GM19397 (cell line): ENCODE measurements at regions not wholly inside any gene's neighbourhood (a gene's known extent, or its start where the extent isn't known, plus 50 kb on each side); places are given as distances from the start of the nearest gene placed in this dataset.
"Not testable (repeated sequence)": the region's sequence is repeated elsewhere in the genome, so short reads cannot be mapped to it uniquely, and the experiment has no call there.

Experiments
- ATAC-seq: cut with Tn5 transposase; IDR thresholded peaks from one replicate; pipeline ENCODE4 v1.9.1; 2021; ENCODE audit warnings: mild to moderate bottlenecking, moderate library complexity; ENCODE audit not compliant: unreplicated experiment

DNA sequence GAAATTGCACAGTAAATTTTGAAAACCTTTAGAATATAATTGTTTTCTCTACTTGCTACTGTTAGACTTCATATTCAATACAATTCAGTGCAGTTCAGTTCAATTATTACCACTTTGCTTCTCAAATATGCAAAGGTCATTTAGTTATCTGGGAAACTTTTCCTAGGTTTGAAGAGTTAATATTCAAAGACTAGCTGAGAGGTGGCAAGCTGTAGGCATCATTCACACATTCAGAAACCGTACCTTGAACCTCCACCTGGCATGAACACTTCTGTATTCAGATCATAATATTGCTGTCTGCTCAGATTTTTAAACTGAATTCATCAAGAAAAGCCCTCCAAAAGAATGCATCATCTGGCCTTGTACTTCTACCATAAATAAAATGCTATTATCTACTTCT, 162.1 kb upstream of the PCSK5 start:
- ATAC-seq: no peak

DNA sequence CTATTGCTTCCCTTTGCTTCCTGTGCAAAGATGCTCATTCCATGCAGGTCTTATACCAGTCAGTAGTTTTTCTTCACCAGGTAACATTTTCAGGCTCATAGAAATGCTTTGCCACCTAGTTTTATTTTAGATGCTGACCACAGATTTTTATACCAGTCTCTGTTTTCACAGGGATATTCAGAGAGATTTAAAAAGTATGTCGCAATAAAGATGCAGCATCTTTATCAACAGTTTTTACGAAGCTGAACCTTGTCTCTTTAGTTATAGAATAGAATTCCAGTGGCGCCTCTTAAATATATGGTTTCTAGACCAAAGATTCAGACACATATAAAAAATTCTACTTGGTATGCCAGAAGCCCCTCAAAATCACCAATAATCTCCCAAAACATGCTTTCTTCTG, 155.7 kb upstream of the PCSK5 start:
- ATAC-seq: no peak

DNA sequence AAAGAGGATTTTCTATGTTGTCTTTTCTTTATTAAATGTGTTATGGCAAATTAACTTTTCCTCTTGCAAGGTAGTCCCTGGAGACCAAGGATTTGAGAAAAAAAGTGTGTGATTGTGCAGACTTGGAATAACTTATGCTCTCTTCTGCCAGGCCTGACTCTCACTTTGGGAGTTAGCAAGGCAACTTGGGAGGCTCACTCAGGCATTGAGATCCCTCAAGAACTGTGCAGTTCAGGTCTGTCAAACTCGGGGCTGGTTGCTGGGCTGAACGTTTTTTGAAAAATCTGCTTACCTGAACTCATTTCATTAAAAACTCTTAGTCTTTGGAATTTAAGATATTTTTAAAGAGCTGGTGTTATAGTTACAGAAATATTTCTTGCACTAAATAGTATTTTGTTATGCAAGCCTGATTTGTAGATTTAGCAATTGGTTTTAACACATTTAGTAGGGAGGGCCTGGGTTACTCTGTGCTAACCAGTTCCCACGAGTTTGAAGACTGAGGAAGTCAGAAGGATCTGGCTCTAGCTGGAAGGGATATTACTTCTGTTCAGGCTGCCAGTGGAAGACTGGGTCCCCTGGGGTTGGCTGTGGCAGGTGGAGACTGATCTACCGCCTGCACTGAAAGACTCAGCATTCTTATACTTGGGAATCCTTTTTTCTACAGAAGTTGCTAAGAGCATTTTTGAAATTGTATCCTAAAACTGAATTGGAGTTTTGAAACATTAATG, 150.4 kb upstream of the PCSK5 start:
- ATAC-seq: no peak

DNA sequence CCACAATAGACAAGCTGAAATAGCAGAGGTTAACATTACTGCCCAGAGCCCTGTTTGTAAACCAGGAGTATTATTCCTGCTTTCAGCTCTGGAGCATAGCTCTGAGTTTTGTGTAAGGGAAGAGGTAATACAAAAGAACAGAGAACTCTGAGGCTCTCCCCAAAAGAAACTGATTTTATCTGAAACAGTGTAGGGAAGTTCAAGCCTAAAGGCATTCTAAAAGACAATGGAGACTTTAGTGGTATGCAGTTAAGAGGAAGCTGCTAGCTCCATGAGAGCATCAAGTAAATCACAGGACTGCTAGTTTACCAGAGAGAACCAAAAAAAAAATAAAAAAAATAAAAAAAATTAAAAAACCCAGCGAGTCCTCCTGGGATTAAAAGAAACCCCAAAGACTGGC, 146.6 kb upstream of the PCSK5 start:
- ATAC-seq: no peak

DNA sequence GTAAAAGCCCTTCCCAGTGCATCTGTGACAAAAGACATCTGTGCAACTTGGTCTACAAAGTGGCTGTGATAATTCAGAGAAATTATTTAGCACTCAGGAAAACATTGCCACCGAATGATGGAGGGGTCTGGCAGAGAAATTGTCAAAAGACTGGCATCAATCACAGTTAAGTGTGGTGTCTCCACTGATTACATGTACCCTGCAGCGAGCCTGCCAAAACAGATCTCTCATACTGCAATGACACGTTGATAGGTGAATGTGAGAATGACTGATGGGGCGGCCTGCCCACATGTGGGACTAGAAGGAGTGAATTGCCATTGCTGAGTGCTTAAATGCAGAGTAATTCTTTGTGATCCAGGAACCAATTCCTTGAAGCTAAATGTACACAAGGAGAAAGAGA, 136.4 kb upstream of the PCSK5 start:
- no peak for ATAC-seq

DNA sequence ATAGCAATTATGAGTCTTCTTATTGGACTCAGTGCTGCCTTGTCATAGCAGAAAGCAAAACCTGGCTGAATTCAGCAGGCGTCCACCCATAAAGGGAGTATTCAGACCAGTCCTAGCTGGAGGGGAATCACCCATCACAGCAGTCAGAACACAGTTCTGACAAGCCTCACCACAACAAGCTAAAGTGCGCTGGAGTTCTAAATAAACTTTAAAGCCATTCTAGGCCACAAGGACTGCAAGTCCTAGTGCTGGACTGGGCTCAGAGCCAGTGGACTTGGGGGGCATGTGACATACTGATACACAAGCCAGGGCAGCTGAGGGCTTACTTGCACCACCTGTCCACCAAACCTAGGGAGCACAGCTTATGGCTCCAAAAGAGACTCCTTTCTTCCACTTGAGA, 115.3 kb upstream of the PCSK5 start:
- no peak for ATAC-seq

DNA sequence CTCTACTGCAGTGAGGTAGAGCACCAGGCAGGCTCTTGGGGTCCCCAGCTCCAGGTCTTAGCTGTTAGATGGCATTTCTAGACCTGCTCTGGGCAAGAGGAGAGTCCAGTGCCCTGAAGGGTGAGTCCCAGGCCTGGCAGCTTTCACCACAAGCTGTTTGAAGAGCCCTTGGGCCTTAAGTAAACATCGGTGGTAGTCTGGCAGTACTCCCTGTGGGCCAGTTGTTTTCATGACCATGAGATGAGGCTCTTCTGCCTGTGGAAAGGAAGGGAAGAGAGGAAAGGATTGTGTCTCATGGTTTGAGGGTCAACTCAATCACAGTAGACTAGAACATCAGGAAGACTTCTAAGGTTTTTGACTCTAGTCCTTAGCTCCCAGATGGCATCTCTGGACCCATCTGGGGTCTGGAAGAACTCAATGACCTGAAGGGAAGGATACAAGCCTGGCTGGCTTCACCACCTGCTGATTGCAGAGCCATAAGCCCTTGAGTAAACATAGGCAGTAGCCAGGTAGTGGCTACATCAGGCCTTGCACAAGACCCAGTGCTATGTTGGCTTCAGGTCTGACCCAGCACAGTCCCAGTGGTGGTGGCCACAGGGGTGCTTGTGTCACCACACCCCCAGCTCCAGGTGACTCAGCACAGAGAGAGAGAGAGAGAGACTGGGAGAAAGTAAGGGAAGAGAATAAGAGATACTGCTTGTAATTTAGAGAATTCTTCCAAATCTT, 114.3 kb upstream of the PCSK5 start:
- ATAC-seq: no peak

DNA sequence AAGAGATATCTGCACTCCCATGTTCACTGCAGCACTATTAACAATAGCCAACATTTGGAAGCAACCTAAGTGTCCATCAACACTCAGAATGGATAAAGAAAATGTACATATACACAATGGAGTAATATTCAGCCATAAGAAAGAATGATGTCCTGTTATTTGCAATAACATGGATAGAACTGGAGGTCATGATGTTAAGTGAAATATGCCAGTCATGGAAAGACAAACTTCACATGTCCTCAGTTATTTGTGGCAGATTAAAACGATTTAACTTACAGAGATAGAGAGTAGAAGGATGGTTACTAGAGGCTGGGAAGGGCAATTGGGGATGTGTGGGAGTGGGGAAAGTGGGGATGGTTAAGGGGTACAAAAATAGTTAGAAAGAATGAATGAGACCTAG, 110.3 kb upstream of the PCSK5 start:
- no peak for ATAC-seq

DNA sequence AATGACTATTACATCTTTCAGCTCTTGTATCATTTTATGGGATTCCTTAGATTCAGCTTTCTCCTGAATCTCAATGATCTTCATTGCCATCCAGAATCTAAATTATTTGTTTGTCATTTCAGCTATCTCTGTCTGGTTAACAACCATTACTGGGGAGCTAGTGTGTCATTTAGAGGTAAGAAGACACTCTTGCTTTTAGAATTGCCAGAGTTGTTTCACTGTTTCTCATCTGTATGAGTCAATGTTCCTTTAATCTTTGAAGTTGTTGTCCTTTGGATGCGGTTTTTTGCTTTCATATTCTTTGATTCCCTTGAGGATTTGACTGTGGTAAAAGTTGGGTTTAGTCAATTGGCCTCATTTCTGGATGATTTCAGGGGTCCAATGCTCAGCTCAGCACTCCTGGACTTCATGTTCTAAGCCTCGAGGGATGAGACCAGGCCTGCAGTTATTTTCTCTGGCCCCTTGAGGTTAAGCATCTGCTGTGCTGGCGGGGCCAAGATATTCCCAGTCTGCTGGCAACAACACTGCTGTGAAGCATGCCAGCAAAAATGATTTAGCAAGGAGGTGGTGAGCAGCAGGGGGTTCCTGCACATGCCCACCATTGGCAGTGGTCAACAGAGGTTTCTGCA, 102.4 kb upstream of the PCSK5 start:
- no peak for ATAC-seq

DNA sequence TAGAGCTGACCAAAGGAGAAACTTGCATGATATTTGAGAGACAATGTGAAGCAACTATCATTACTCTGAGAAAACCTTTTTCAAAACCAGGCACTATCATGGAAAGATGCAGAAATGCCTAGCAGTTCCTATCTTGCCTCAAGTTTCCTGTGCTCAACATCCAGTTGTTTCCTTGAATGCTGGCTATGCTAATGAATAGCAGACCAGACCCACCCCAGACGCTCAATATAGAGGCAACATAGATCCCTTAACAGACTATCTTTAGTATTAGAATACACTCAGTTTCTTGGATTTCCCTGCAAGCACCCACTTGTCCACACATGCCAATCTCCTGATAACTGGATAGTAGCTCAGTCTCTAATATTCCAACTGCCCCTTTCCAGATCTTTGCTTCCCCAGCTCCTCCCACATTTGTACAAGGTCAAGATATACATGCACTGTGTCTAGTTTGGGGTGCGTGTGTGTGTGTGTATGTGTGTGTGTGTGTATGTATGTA, 93.3 kb upstream of the PCSK5 start:
- no peak for ATAC-seq

DNA sequence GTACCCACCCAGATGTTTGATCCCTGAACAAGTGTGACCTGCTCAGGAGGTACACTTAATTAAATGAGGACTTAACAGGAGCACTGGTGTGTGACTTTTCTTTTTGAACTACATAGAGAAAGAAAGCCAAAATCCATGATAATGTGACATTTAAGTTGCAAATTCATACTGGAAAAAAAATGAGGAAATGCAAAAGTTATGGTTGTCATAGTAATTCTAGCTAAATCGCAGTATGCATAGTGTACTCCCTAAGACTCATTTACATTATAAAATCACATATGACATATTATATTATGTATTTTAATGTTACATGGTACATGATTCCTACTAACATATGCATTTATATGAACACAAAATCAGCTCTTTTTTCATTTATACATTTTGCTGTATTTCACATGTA, 92.0 kb upstream of the PCSK5 start:
- no peak for ATAC-seq

DNA sequence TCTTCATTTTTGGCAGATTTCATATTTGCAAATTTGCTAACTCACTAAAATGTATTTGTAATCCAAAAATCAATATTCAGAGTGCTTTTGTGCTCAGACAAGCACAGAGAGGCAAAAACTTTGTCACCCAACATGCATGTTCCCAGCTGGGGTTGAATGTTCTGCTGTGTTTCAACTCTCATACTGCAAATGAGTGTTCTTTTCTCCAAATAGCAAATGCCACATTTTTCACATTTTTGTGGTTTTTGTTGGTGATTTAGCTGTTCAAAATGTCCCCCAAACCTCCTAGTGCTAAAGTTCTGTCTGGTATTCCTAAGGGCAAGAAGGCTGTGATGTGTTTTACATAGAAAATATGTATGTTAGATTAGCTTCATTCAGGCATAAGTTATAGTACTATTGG, 87.3 kb upstream of the PCSK5 start:
- no peak for ATAC-seq

DNA sequence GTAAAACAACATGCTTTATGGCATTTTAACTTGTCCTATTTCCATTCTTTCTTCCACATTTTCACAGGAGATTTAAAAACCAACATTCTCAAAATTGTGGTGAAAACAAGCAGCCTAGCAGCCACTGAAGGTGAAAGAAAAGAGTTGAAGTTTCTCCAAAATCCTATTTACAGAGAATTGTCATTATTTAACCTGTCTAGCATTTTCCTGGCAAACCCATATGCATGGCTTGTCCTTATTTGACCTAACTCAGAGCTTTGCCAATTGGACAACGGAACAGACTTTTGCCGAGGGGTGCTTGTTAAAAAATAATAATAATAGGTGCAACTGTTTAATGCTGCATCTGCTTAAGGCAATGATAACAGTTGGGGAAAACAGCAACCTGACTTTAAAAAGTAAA, 80.4 kb upstream of the PCSK5 start:
- no peak for ATAC-seq

DNA sequence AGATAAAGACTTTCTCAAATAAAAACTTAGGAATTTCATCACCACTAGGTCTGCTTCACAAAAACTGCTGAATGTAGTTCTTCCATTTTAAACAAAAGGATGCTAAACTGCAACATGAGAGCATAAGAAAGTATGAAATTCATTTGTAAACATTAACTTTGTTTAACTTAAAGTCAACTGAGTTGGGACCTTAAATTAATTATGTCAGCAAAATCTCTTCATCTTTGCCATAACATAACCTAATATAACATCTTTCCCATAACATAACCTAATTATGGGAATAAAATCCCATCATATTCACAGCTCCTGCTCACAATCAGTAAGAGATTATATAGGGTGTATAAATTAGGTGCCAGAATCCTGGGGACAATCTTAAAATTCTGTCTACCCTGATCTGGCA, 78.8 kb upstream of the PCSK5 start:
- ATAC-seq: no peak

DNA sequence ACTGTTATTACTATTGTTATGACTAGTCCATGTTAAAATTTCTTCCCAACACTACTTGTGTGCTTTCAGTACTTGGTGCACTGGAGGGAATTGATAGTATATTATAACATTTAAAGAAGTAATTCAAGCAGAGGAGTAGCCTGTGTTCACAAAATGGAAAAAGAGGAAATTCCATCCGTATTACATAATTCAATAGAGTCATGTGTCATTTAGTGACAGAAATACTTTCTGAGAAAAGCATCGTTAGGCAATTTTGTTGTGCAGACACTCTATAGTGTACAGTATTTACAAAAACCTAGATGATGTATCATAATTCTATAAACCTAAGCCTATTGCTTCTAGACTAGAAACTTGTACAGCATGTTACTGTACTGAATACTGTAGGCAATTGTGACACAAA, 78.3 kb upstream of the PCSK5 start:
- ATAC-seq: no peak

DNA sequence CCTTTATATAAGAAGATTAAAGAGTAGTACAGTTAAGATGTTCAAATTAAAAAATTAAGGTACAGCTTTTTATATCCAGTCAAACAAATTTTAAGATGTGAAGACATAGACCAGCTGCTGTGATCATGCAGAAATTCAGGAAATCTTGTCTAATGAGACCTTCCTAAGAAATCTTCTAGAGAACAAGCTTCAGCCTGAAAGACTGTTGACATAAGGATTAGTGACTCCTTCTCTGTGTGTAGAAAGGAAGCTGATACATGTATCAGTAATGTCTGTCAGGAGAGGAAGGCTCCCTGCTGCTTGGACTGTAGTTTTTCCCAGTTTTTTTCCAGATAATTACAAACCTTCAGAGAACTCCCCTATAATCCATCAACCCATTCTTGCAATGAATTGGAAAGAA, 75.8 kb upstream of the PCSK5 start:
- ATAC-seq: no peak

DNA sequence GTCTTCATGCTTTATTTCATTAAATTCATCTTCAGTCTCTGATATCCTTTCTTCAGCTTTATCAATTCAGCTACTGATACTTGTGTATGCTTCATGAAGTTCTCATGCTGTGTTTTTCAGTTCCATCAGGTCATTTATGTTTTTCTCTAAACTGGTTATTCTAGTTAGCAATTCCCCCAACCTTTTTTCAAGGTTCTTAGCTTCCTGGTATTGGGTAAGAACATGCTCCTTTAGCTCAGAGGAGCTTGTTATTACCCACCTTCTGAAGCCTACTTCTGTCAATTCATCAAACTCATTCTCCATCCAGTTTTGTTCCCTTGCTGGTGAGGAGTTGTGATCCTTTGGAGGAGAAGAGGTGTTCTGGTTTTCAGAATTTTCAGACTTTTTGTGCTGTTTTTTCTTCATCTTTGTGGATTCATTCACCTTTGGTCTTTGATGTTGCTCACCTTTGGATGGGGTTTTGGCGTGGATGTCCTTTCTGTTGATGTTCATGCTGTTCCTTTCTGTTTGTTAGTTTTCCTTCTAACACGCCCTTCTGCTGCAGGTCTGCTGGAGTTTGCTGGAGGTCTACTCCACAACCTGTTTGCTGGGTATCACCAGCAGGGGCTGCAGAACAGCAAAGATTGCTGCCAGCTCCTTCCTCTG, 69.9 kb upstream of the PCSK5 start:
- ATAC-seq: not testable (repeated sequence)

DNA sequence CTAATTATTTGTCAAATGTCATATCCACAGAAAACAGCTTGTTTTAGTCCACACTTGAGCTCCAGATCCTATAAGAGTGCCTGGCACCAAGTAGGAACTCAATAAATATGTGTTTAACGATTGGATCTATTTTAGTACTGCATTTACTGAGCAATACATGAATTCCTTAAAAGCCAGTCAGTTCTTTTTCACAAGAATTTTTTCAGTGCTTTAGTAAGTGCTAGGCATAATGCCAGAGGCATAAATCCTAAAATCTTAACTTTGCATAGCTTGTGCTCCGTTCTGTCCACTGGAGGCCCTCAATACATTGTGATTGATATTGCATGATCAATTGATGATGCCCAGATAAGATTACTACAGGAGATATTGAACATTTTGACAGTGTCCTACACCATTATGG, 67.3 kb upstream of the PCSK5 start:
- no peak for ATAC-seq

DNA sequence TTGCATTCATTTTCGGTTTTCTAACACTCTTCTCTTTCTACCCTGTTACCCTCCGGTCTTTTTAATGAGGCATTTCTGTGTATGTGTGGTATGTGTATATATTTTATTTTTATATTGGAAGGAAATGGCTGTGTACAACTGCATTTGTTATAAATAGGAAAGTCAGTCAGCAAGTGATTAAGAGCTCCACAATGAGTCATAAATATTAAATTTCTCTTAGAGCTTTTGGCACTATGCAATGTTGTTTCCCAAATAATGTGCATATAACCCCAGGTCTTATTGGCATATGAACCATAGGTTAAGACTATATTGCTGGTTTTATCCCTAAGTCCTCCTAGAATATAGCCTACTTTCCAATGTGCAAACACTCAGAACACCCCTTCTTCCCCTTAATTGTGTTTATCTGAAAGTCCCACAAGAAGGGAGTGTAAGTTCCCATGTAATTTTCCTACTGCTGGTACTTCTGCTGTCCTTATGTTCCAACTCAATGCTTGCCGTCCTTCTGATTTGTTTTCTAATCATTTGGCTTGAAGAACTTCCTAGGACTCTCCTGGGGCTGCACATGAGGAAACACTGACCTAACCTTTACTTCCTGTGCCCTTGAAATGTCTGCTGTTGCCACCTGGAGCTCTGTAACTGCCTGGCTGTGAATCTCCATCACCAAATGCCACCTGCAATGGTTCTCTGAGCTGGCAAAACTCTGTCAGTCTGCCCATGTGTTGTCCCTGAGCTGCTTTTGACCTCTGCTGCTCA, 65.5 kb upstream of the PCSK5 start:
- no peak for ATAC-seq

DNA sequence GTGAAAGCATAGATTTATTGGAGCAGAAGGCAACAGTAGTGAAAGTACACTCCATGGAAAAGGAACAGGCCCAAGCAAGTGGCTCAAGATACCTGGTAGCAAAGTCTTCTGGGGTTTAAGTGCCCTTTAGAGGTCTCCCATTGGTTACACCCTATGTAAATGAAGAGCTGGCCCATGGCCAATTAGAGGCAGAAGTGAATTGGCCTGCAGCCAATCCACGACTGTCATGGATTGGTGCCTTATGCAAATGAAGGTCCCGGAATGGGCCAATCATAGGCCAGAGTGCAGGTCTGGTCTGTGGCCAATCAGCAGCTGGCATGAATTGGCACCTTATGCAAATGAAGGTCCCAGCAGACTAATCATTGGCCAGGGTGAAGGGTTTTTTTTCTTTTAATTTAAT, 64.2 kb upstream of the PCSK5 start:
- no peak for ATAC-seq

DNA sequence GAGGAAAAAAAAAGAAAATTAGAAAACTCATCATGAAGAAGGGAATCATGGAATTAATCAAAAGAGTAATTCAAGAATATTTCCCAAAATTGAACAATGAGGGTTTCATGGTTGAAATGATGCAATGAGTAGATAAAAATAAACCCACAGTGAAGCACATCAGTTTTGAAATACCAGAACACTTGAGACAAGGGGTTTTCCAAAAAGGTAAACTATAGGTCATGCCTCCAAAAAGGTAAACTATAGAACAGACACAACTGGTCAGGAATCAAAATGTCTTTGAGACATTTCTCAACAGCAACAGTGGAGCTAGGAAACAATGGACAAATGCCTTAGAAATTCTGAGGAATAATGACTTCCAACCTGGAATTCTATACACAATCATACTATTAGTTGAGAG, 60.2 kb upstream of the PCSK5 start:
- ATAC-seq: no peak
